Activated CD4-positive, alpha-beta T cell treated with anti-CD3 and anti-CD28 coated beads, Interleukin-2, Interleukin-6, amounts not matched to agents 100 ng/mL and 50 ng/mL, durations not matched to agents 16 hours and 8 hours (primary cell): ENCODE measurements at regions not wholly inside any gene's neighbourhood (a gene's known extent, or its start where the extent isn't known, plus 50 kb on each side); places are given as distances from the start of the nearest gene placed in this dataset.
"Not testable (repeated sequence)": the region's sequence is repeated elsewhere in the genome, so short reads cannot be mapped to it uniquely, and the experiment has no call there.

Experiments
- DNase-seq: peaks from one replicate; pipeline ENCODE4 v3.0.0-alpha.2; 2020

DNA sequence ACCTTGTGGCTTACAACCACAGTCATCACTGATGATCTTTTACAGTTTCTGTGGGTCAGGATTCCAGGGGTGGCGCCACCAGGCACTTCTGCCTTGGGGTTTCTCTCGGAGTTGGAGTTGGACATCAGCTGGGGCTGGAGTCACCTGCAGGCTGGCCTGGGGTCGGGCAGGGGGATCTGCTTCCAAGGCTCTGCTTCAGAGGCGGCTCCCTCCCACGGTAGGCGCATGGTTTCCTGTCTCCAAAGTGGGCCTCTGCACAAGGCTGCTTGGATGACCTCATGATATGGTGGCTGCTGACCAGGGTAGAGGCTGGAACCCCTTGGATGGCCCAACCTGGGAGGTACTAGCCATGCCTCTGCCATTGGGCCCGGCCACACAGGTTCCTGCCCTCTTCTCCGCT is 170.6 kb upstream of the CIBAR2 start:
- no peak for DNase-seq

- DNase-seq: no peak
Measured at GRCh38 chr16:85283305-85284050, 171.2 kb upstream of the CIBAR2 start.

- no peak for DNase-seq
Measured at GRCh38 chr16:85284141-85284817, 172.0 kb upstream of the CIBAR2 start.

GRCh38 chr16:85285681-85286065 is 173.4 kb upstream of the CIBAR2 start:
- no peak for DNase-seq

DNA sequence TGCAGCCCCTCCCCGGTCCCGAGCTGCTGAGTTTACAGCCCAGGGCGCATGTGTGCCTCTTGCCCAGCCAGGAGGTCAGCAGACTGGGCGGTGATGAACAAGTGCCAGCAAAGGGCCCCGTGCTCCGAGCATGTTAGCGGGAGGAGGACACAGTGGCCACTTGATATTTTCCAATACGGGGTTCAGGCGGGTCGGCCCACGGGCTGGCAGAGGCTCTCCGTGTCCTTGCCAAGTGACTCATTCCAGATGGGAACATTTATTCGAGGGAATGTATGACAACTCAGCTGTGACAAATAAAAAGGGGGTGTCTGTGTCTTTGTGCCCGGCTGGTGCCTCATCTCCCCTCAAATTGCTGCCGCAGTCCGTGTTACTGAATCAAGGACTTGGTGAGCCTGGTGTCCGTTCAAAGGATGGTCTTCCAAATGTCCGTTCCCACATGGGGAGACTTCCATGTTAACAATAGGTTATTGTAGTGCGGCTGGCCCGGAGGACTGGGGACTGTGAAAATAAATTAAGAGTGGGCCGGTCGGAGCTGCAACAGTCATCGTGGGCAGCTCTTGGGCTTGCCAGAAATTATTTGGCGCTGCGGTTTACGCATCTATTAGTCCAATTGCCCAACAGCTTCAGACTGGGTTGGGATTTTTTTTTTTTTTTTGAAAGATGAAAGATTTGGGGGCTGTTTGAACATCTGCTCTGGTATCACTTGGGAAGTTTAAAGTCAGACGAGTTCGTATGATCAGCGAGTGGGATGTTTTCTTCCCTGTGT is 174.0 kb upstream of the CIBAR2 start:
- no peak for DNase-seq

DNA sequence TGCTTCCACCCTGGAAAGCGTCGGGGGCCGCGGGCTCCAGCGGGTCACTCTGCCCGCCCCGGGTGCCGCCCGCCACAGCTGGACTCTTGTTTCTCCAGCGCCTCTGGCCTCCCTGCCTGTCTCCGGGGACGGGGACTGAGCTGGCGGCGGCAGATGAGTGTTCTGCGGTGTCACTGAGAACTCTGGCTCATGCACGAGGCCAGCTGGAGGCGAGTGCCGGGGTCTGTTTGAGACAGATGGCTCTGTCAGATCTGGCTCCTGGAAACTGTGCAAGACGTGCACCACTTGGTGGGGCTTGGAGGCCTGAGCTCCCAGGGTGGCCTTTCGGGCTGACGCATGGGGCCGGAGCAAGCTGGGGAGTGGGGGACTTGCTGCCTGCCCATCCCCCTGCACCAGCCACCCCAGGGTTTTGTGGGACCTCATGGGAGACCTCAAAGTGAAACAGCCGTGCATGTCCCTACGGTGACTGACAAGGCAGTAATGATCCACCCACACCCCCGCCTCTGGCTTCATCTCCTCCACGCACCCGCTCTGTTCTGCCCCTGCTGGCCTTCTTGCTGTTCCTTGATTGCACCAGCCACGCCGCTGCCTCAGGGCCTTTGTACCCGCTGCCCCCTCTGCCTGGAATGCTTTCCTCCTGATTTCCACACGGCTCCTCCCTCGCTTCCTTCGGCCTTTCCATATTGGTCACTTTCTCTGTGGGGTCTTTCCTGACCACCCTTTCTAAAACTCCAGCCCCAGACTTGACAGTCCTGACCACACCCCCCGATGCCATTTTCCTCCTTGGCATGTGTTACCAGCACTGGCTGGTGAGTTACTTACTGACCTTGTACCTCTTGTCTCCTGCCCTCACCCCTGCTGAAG is 174.9 kb upstream of the CIBAR2 start:
- DNase-seq: no peak

DNA sequence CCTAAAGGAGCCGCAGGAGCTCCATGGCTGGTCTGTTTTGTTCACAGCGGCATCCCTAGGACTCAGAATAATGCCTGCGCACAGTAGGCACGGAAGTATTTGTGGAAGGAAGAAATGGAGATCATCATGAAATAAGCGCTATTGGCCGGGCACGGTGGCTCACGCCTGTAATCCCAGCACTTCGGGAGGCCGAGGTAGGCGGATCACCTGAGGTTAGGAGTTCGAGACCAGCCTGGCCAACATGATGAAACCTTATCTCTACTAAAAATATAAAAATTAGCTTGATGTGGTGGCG is 175.5 kb upstream of the CIBAR2 start:
- DNase-seq: not testable (repeated sequence)

DNA sequence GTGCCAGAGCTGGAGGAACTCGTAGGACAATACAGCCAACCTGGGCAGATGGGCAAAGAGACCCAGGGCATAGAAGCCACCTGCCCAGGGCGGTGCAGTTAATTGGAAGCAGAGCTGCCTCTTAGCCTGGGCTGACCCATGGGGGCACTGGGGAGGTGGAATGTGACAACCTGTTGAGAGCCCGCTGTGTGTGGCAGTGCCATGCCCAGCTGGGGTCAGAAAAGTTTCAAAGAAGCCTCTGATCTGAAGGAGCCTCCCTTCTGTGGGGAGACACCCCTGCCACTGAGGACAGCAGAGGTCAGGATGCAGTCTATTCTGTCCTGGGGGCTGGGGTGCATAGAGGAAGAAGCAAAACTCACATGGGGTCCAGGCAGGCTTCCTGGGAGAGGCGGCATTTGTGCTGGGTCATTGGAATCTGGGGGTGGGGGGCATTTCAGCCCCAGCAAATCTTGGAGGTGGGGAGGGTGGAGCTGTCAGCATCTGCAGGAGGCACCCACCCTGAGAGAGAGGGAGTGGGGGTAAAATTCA is 176.1 kb upstream of the CIBAR2 start:
- no peak for DNase-seq

DNA sequence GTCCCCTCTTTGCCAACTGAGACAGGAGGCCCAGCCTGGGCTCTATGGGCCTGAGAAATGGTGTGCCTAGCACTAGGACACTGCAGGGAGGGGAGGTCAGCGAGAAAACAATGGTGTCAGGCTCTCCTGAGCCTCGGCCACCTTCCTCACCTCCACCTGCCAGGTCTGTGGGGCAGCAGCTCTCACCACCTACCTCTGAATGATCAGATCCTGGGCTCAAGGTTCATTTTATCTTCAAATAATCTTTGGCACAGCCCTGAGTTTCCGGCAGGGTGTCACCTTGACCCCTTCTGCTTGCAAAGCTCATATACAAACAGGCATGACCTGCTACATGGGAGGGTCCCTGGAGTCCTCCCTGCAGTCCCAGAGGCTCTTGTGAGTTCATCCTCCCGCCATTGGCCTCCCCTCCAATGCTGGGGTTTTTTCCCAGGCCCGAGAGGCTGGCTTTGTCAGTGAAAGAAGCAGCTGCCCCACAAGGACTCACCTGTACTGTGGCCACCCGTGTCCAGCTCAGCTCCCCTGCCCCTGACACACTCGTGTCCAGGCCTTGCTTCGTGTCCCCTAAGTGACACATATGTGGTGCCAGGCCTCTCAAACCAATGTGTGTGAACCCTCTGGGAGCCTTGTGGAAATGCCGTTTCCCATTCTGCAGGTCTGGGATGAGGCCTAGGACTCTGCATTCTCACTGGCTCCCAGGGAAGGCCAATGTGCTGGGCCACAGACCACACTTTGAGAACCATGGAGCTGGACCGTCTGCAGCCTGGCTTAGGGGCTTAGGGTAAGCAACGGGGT is 176.8 kb upstream of the CIBAR2 start:
- DNase-seq: no peak

GRCh38 chr16:85289760-85290625 is 177.7 kb upstream of the CIBAR2 start:
- DNase-seq: no peak

- no peak for DNase-seq
Measured at GRCh38 chr16:85290626-85291301, 178.5 kb upstream of the CIBAR2 start.

DNA sequence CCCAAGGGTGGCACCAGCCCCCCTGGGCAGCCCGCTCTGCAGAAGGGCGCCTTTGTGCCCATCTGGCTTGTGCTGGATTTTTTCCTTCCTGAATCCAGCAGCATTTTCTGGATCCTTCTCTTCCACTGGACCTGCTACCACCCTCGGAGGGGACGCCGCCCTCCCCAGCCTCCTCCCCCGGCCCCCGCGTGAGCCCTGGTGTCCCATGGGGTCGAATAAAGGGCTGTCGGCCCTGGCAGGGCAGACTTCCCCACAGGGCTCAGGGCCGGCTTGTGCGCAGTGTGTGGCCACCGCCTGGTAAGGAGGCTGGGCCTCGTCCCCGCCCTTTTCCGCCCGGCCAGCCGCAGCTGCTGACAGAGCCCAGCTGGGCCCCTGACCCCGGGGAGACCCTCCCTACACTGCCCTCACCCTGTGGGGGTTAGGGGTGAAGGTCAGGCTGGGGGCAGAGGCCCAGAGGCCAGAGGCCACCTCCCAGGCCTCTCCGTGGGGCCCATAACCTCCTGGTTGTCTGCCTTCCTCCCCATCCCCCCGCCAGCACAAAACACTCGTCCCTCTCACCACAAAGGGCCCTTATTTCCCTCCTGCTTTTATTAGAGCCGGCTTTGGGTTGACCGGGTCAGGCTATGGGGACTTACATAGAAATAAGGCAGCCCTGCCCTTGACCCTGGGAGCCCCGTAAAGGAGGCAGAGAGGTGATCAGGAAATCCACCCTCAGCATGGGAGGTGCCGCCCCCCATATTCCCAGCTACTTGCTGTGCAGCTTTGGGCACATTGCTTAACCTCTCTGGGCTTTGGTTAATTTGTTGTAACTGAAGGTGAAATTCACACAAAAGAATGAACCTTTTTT is 179.3 kb upstream of the CIBAR2 start:
- no peak for DNase-seq

GRCh38 chr16:85293458-85293857 is 181.2 kb upstream of the CIBAR2 start:
- no peak for DNase-seq

DNA sequence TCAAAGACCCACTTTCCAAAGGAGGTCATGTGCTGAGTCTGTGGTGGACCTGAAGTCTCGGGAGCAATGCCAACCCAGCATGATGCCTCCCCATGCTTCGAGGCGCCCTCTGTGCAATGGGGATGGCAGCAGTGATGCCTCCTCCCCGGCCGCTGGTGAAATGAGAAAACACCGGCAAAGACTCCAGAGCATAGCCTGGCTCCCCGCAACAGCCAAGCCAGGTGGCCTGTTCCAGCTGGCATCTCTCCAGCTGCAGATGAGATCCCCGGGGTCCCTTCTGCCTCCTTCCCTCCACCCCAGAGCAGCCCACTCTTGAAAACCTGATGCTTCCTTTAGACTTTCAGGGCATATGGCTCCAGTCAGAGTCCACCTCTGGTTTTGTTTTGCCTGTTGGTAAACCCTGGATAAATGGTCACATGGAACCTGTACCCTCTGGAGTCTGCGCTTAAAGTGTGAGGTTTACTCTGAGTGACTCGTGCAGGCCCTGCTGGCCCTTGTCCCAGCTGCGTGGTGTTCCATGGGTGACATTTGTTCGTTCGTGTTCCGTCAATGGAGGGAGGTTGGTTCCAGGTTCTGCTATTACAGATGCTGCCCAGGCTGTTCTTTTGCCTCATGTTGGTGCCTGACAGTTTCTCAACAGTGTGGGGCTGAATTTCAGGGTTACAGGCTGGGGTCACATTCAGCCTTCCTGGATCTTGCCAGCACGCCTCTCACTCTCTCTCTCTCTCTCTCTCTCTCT is 181.8 kb upstream of the CIBAR2 start:
- DNase-seq: no peak

DNA sequence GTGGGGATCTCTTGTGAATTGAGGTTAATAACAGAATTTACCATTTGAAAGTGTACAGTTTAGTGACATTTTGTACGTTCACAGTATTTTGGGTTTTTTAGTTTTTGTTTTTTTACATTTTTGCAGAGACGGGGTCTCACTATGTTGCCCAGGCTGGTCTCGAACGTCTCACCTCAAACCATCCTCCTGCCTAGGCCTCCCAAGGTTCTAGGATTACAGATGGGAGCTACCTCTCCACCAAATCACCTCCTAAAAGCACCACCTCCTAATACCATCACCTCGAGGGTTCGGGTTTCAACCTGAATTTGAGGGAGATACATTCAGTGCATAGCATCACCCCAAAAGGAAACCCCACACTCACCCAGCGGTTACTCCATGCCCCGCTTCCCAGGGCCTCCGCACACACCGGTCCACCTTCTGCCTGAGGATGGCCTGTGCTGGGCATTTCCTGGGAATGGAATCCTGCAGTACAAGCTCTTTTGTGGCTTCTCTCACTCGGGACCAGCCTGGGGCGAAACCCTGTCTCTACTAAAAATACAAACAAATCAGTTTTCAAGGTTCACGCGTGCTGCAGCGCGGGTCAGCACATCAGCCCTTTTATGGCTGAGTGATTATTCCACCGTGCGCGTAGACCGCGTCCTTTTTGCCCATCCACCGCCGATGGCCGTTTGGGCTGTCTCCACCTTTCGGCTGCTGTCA is 182.7 kb upstream of the CIBAR2 start:
- DNase-seq: no peak

GRCh38 chr16:85296859-85297660 is 184.8 kb upstream of the CIBAR2 start:
- peak; percentile 72 for DNase-seq

- no peak for DNase-seq
Measured at GRCh38 chr16:85297881-85298280, 185.6 kb upstream of the CIBAR2 start.
